Tibial nerve (tissue), 4 donors: ENCODE measurements at regions not wholly inside any gene's neighbourhood (a gene's known extent, or its start where the extent isn't known, plus 50 kb on each side); places are given as distances from the start of the nearest gene placed in this dataset.

ENCODE experiments used
- EP300 ChIP-seq, 2 donors: sonication (generic); formaldehyde crosslinking; IDR thresholded peaks; one replicate each; pipeline ENCODE4 v1.6.1; 2017; ENCODE audit warnings: antibody characterized with exemption in 2 of 2, mild to moderate bottlenecking in 1 of 2
- POLR2A ChIP-seq, 2 donors: fragments of 450-650 bp; IDR thresholded peaks; one replicate each; pipeline ENCODE4 v1.6.1; 2017; ENCODE audit warnings: antibody characterized with exemption in 2 of 2, mild to moderate bottlenecking in 2 of 2, moderate library complexity in 2 of 2
- TF ChIP-seq, protein P1 (sequence below), 5 experiments: fragments of 200-600 bp in 3 of 5; fragments of 450-650 bp in 2 of 5; sonication (generic) in 3 of 5; IDR thresholded peaks; one replicate each; pipeline ENCODE4 v1.5.1; 2016 to 2019; ENCODE audit warnings: antibody characterized with exemption in 5 of 5, mild to moderate bottlenecking in 3 of 5, moderate library complexity in 2 of 5

GRCh38 chr16:64452446-64452845 lies 669.4 kb downstream of the CDH11 start:
- TF ChIP-seq, protein P1, sequence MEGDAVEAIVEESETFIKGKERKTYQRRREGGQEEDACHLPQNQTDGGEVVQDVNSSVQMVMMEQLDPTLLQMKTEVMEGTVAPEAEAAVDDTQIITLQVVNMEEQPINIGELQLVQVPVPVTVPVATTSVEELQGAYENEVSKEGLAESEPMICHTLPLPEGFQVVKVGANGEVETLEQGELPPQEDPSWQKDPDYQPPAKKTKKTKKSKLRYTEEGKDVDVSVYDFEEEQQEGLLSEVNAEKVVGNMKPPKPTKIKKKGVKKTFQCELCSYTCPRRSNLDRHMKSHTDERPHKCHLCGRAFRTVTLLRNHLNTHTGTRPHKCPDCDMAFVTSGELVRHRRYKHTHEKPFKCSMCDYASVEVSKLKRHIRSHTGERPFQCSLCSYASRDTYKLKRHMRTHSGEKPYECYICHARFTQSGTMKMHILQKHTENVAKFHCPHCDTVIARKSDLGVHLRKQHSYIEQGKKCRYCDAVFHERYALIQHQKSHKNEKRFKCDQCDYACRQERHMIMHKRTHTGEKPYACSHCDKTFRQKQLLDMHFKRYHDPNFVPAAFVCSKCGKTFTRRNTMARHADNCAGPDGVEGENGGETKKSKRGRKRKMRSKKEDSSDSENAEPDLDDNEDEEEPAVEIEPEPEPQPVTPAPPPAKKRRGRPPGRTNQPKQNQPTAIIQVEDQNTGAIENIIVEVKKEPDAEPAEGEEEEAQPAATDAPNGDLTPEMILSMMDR (IDR thresholded peaks at IDR 0.05): no peak
- TF ChIP-seq POLR2A (IDR thresholded peaks at IDR 0.05): no peak
- no peak for TF ChIP-seq EP300 (IDR thresholded peaks at IDR 0.05)
